K562 (cell line): ENCODE measurements at regions not wholly inside any gene's neighbourhood (a gene's known extent, or its start where the extent isn't known, plus 50 kb on each side); places are given as distances from the start of the nearest gene placed in this dataset.

Experiments
- CTCF ChIP-seq, 3 experiments: IDR thresholded peaks in 2 of 3; conservative IDR thresholded peaks in 1 of 3; 2 replicates each; pipeline ENCODE4 v1.5.1; 2011 to 2012; ENCODE audit warnings: low read length in 3 of 3, mild to moderate bottlenecking in 3 of 3, control low read depth in 2 of 3, improper control_type of control experiment in 1 of 3, inconsistent platforms in 1 of 3, low read depth in 1 of 3, mixed read lengths in 1 of 3, moderate library complexity in 1 of 3; ENCODE audit not compliant: insufficient read depth in 2 of 3
- JUND ChIP-seq, 2 experiments: IDR thresholded peaks; 2 replicates in 1 of 2; 3 replicates in 1 of 2; pipeline ENCODE4 v1.6.1; 2011; ENCODE audit warnings: borderline replicate concordance in 2 of 2, low read depth in 2 of 2, low read length in 2 of 2, improper control_type of control experiment in 1 of 2, missing biosample characterization in 1 of 2, missing genetic modification characterization in 1 of 2, missing genetic modification reagents in 1 of 2
- RBFOX2 ChIP-seq: fragments of 200-400 bp; formaldehyde crosslinking; IDR thresholded peaks from 2 replicates; pipeline ENCODE4 v1.6.1; 2017; ENCODE audit warnings: low read depth, mild to moderate bottlenecking, low read length, moderate library complexity
- ZNF280A ChIP-seq: fragments of 450-650 bp; IDR thresholded peaks from 2 replicates; pipeline ENCODE4 v1.6.1; 2018; ENCODE audit warnings: mild to moderate bottlenecking, low read depth; ENCODE audit not compliant: partially characterized antibody

GRCh38 chr18:70674896-70675295 is 386.1 kb downstream of the SOCS6 start:
- no peak for TF ChIP-seq RBFOX2
- TF ChIP-seq ZNF280A = no peak
- no peak for TF ChIP-seq JUND (IDR thresholded peaks at IDR 0.05; ENCODE audit: borderline replicate concordance, low read depth, low read length)
- TF ChIP-seq JUND (tag; IDR thresholded peaks at IDR 0.05; ENCODE audit: borderline replicate concordance, low read depth, low read length) = no peak
- no peak for TF ChIP-seq CTCF (IDR thresholded peaks at IDR 0.05 in 2 of 3, conservative IDR thresholded peaks at IDR 0.05 in 1 of 3; ENCODE audit: insufficient read depth in 2 of 3, low read depth in 1 of 3, low read length in 3 of 3)
